HUES64 (cell line): ENCODE measurements at regions not wholly inside any gene's neighbourhood (a gene's known extent, or its start where the extent isn't known, plus 50 kb on each side); places are given as distances from the start of the nearest gene placed in this dataset.

Source experiments
- H3K27ac ChIP-seq: 2 replicates; pipeline ENCODE4 v1.7.0; 2013; ENCODE audit warnings: low read depth, low read length, inconsistent platforms
- H3K27me3 ChIP-seq: 2 replicates; pipeline ENCODE4 v1.6.1; 2013; ENCODE audit warnings: mild to moderate bottlenecking, low read length; ENCODE audit not compliant: insufficient read depth
- H3K36me3 ChIP-seq: 2 replicates; pipeline ENCODE4 v1.6.1; 2013; ENCODE audit warnings: mild to moderate bottlenecking, low read length; ENCODE audit not compliant: insufficient read depth
- H3K4me1 ChIP-seq: 2 replicates; pipeline ENCODE4 v1.6.1; 2013; ENCODE audit warnings: mild to moderate bottlenecking, low read length, moderate library complexity; ENCODE audit not compliant: insufficient read depth
- H3K4me3 ChIP-seq: 2 replicates; pipeline ENCODE4 v1.5.1; 2013; ENCODE audit warnings: mild to moderate bottlenecking, low read length, moderate library complexity
- H3K9ac ChIP-seq: 2 replicates; pipeline ENCODE4 v1.6.1; 2013; ENCODE audit warnings: mild to moderate bottlenecking, low read depth, low read length
- H3K9me3 ChIP-seq: 2 replicates; pipeline ENCODE4 v1.6.1; 2013; ENCODE audit warnings: low read depth, low read length; ENCODE audit not compliant: insufficient read depth
- WGBS: fragments of 150-250, 120-280 bp; methylation state at CpG from one replicate; pipeline ENCODE4 v1.1.7; 2013; ENCODE audit warnings: missing lambda C conversion rate; 5-methylcytosine and 5-hydroxymethylcytosine counted together

GRCh38 chr12:13380297-13380696, 183.8 kb downstream of the EMP1 start:
- Histone ChIP-seq H3K9me3 (peaks cover 12% of the 10 kb centered on the region), H3K27me3 (no peaks in the 10 kb centered on the region), H3K27ac (no peak overlapping the region), H3K36me3 (no peaks in the 10 kb centered on the region), H3K4me1 (peaks cover 6% of the 10 kb centered on the region; the same call in 1 of the 2 replicates), H3K4me3 (no peak overlapping the region), H3K9ac (no peak overlapping the region)
- 94% methylated on average over 3 of the region's 3 CpGs for WGBS

GRCh38 chr12:13379531-13380188, 183.1 kb downstream of the EMP1 start:
- H3K4me3 ChIP-seq: no peak overlapping the region
- peaks cover 6% of the 10 kb centered on the region; the same call in 1 of the 2 replicates for H3K4me1 ChIP-seq
- H3K9ac ChIP-seq: no peak overlapping the region
- peaks cover 12% of the 10 kb centered on the region for H3K9me3 ChIP-seq
- H3K27ac ChIP-seq: no peak overlapping the region
- H3K36me3 ChIP-seq: no peaks in the 10 kb centered on the region
- no peaks in the 10 kb centered on the region for H3K27me3 ChIP-seq
- 75% methylated on average over 3 of the region's 3 CpGs for WGBS

- H3K9ac ChIP-seq: no peak overlapping the region
- H3K36me3 ChIP-seq: no peaks in the 10 kb centered on the region
- 91% methylated on average over 1 of the region's 1 CpG for WGBS
- no peak overlapping the region for H3K4me3 ChIP-seq
- H3K9me3 ChIP-seq: peaks cover 12% of the 10 kb centered on the region
- no peak overlapping the region for H3K27ac ChIP-seq
- H3K27me3 ChIP-seq: no peaks in the 10 kb centered on the region
- H3K4me1 ChIP-seq: peaks cover 4% of the 10 kb centered on the region; the same call in 1 of the 2 replicates
Observed at GRCh38 chr12:13377698-13378097, 181.2 kb downstream of the EMP1 start.

- 90% methylated on average over 7 of the region's 7 CpGs for WGBS
- H3K4me1 ChIP-seq: no peaks in the 10 kb centered on the region
- H3K9me3 ChIP-seq: peaks cover 12% of the 10 kb centered on the region
- no peaks in the 10 kb centered on the region for H3K27me3 ChIP-seq
- H3K4me3 ChIP-seq: no peak overlapping the region
- H3K27ac ChIP-seq: no peak overlapping the region
- no peak overlapping the region for H3K9ac ChIP-seq
- no peaks in the 10 kb centered on the region for H3K36me3 ChIP-seq
Observed at GRCh38 chr12:13376610-13377373, 180.3 kb downstream of the EMP1 start.

GRCh38 chr12:13375583-13376345, 179.2 kb downstream of the EMP1 start:
- no peaks in the 10 kb centered on the region for H3K27me3 ChIP-seq
- WGBS: 81% methylated on average over 2 of the region's 2 CpGs
- H3K36me3 ChIP-seq: no peaks in the 10 kb centered on the region
- no peak overlapping the region for H3K27ac ChIP-seq
- H3K4me3 ChIP-seq: no peak overlapping the region
- H3K4me1 ChIP-seq: no peaks in the 10 kb centered on the region
- H3K9ac ChIP-seq: no peak overlapping the region
- peaks cover 12% of the 10 kb centered on the region for H3K9me3 ChIP-seq

GRCh38 chr12:13374793-13375192, 178.3 kb downstream of the EMP1 start:
- Histone ChIP-seq H3K4me3 (no peak overlapping the region), H3K27me3 (no peaks in the 10 kb centered on the region), H3K9me3 (peaks cover 12% of the 10 kb centered on the region), H3K36me3 (no peaks in the 10 kb centered on the region), H3K4me1 (no peaks in the 10 kb centered on the region), H3K27ac (no peak overlapping the region), H3K9ac (no peak overlapping the region)
- WGBS: 94% methylated on average over 5 of the region's 5 CpGs

- no peaks in the 10 kb centered on the region for H3K4me1 ChIP-seq
- H3K36me3 ChIP-seq: no peaks in the 10 kb centered on the region
- H3K27me3 ChIP-seq: no peaks in the 10 kb centered on the region
- peaks cover 12% of the 10 kb centered on the region for H3K9me3 ChIP-seq
- H3K27ac ChIP-seq: no peak overlapping the region
- no peak overlapping the region for H3K4me3 ChIP-seq
- H3K9ac ChIP-seq: no peak overlapping the region
- WGBS: 90% methylated on average over 2 of the region's 2 CpGs
Observed at GRCh38 chr12:13373803-13374202, 177.3 kb downstream of the EMP1 start.

GRCh38 chr12:13373131-13373530, 176.6 kb downstream of the EMP1 start:
- H3K27me3 ChIP-seq: no peaks in the 10 kb centered on the region

GRCh38 chr12:13372386-13372785, 175.9 kb downstream of the EMP1 start:
- WGBS: 93% methylated on average over 6 of the region's 6 CpGs
- no peak overlapping the region for H3K9ac ChIP-seq
- 0 out of 2 replicates have a peak, but pooled peaks cover 6% of the 10 kb centered on the region for H3K9me3 ChIP-seq
- no peak overlapping the region for H3K27ac ChIP-seq
- no peak overlapping the region for H3K4me3 ChIP-seq
- no peaks in the 10 kb centered on the region for H3K27me3 ChIP-seq
- no peaks in the 10 kb centered on the region for H3K36me3 ChIP-seq
- no peaks in the 10 kb centered on the region for H3K4me1 ChIP-seq

More at GRCh38 chr12:13373131-13373530, 176.6 kb downstream of the EMP1 start:
- Histone ChIP-seq H3K4me1 (no peaks in the 10 kb centered on the region), H3K4me3 (no peak overlapping the region), H3K9me3 (peaks cover 12% of the 10 kb centered on the region), H3K9ac (no peak overlapping the region), H3K27ac (no peak overlapping the region), H3K36me3 (no peaks in the 10 kb centered on the region)
- 94% methylated on average over 6 of the region's 6 CpGs for WGBS

- Histone ChIP-seq H3K4me1 (no peaks in the 10 kb centered on the region), H3K9ac (no peak overlapping the region), H3K4me3 (no peak overlapping the region), H3K36me3 (no peaks in the 10 kb centered on the region), H3K27ac (no peak overlapping the region), H3K9me3 (0 out of 2 replicates have a peak, but pooled peaks cover 3% of the 10 kb centered on the region), H3K27me3 (no peaks in the 10 kb centered on the region)
- WGBS: 92% methylated on average over 2 of the region's 2 CpGs
Observed at GRCh38 chr12:13371797-13372196, 175.3 kb downstream of the EMP1 start.

GRCh38 chr12:13371367-13371766, 174.8 kb downstream of the EMP1 start:
- H3K36me3 ChIP-seq: no peaks in the 10 kb centered on the region

More at GRCh38 chr12:13371367-13371766, 174.8 kb downstream of the EMP1 start:
- Histone ChIP-seq H3K4me1 (no peaks in the 10 kb centered on the region), H3K4me3 (no peak overlapping the region), H3K9me3 (no peaks in the 10 kb centered on the region), H3K27me3 (no peaks in the 10 kb centered on the region), H3K9ac (no peak overlapping the region), H3K27ac (no peak overlapping the region)
- WGBS: 82% methylated on average over 1 of the region's 1 CpG
